Coronary artery (tissue), 2 donors: ENCODE measurements at regions not wholly inside any gene's neighbourhood (a gene's known extent, or its start where the extent isn't known, plus 50 kb on each side); places are given as distances from the start of the nearest gene placed in this dataset.

Experiments used
- DNase-seq: peaks from one replicate; pipeline ENCODE4 v3.0.0-alpha.2; 2017; ENCODE audit warnings: low spot score
- H3K27ac ChIP-seq, 2 donors: fragments of 200-600 bp; sonication (generic); one replicate each; pipeline ENCODE4 v1.5.1; 2016 to 2019
- H3K4me3 ChIP-seq: fragments of 200-600 bp; sonication (generic); 2 replicates; pipeline ENCODE4 v1.5.1; 2016; ENCODE audit warnings: mild to moderate bottlenecking, moderate library complexity
- CTCF ChIP-seq: fragments of 200-600 bp; sonication (generic); IDR thresholded peaks from one replicate; pipeline ENCODE4 v1.5.1; 2019; ENCODE audit warnings: antibody characterized with exemption

DNA sequence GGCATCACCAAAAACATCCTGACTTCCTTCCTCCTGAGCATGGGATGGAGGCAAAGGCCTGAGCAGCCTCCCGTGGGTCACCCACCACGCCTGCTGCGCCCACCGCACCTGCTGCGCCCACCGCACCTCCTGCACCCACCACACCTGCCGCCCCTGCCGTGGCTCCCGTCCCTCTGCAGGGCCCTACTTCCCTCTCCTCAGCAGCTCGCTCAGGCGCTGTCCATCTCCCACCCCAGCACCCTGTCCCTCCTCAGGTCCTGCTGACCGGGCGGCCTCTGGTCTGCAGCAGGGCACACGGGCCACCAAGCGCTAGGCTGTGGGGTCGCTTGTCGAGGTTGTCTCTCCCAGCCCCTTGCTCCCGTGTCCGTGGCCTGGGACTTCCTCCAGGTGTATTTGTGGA, 72.7 kb upstream of the SLCO4A1 start:
- no peak for DNase-seq
- H3K4me3 ChIP-seq = no peak overlapping the region
- no peak overlapping the region for H3K27ac ChIP-seq
- TF ChIP-seq CTCF = no peak

DNA sequence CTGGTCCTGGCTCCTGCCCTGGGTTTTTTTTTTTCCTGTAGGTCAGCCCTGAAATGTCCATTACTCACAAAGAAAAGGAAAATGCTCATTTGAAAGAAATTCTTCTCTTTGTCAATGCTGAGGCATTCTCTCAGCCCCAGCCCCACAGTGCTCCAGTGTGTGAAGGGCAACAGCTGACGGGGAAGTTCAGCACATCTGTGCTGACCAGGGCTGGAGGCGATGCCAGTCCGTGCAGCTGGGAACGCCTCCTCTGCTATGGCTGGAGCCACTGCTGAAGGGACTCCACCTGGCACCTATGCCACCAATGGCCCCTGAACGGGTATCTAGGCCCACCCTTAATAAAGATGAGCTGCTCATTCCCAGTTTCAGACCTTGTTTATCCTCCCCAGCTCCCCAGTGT, 71.9 kb upstream of the SLCO4A1 start:
- no peak for TF ChIP-seq CTCF
- Histone ChIP-seq H3K27ac (no peak overlapping the region), H3K4me3 (no peak overlapping the region)
- no peak for DNase-seq

DNA sequence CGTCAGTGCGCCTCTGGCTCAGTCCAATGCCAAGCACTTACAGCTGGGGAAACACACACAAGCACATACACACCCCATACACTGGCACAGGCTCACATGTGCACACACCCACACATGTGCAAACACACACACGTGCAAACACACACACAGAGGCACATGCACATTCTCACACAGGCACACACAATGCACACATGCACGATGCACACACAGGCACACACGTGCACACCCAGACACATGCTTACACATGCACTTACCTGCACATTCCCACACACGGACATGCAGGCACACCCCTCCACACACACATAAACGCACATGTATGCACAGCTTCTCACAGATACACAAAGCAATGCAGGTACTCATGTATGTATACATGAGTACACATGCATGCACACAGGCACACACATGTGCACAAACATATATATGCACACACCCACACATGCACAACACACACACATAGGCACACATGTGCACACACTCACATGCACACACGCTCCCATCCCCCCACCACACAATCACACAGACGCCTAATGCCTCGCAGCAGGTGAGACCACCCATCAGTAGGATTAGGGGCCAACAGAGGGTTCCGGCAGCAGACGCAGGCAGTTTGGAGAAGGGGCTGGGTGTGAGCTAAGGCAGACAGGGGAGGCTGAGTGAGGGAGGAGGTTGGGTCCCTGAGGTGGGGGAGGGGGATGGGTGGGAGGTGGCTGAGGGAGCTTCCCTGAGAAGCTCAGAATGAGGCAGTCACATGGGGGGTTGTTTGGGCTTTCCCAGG, 71.2 kb upstream of the SLCO4A1 start:
- TF ChIP-seq CTCF = no peak

DNA sequence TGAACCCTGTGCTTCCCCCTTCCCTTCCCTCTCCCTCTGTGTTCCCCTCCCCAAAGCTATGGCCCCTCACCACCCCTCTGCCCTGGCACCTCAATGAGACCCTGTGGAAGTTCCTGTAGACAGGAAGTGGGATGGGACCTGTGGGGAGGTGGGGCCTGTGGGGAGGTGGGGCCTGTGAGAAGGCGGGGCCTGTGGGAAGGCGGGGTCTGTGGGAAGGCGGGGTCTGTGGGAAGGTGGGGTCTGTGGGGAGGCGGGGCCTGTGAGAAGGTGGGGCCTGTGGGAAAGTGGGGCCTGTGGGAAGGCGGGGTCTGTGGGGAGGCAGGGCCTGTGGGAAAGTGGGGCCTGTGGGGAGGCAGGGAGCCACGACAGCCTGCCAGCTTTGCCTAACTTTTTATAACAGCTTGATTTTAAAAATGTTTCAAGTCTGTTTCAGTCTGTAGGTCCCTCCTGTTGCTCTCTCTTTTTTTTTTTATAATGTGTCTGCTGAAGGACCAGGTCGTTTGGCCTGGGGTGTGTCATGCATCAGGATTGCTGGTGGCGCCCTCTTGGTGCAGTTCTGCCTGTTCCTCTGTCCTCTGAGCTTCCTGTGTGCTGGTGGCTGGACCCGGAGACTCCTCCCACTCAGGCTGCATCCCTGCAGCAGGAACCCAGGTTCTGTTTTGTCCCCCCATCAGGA, 70.5 kb upstream of the SLCO4A1 start:
- no peak for TF ChIP-seq CTCF
- no peak for DNase-seq
- Histone ChIP-seq H3K27ac (no peak overlapping the region), H3K4me3 (no peak overlapping the region)

More for the DNA sequence above, 71.2 kb upstream of the SLCO4A1 start:
- Histone ChIP-seq H3K4me3 (no peak overlapping the region), H3K27ac (no peak overlapping the region)
- DNase-seq = no peak

DNA sequence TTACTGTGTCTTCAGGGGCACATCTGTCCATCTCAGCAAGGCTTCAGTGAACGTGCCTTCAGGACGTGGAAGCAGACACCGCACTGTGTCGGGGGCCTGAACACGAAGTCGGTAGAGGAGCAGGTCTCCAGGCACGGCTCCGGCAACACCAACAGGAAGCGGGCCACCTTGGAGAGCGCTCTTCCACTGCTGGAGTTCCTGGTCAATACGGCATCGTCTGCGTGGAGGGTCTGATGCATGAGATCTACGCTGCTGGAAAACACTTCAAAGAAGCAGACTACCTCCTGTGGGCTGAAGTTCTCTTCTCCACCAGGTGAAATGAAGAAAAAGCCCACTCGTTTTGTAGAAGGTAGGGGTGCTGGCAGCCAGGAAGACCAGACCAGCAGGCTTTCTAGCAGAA, 69.3 kb upstream of the SLCO4A1 start:
- Histone ChIP-seq H3K27ac (no peak overlapping the region), H3K4me3 (no peak overlapping the region)
- no peak for DNase-seq
- no peak for TF ChIP-seq CTCF

GRCh38 chr20:62573817-62574216, 68.5 kb upstream of the SLCO4A1 start:
- H3K27ac ChIP-seq = no peak overlapping the region
- H3K4me3 ChIP-seq = no peak overlapping the region
- DNase-seq = no peak
- TF ChIP-seq CTCF = no peak
